GM19452 (cell line): ENCODE measurements at regions not wholly inside any gene's neighbourhood (a gene's known extent, or its start where the extent isn't known, plus 50 kb on each side); places are given as distances from the start of the nearest gene placed in this dataset.

Experiments used
- ATAC-seq: cut with Tn5 transposase; IDR thresholded peaks from one replicate; pipeline ENCODE4 v1.9.1; 2021; ENCODE audit not compliant: unreplicated experiment

DNA sequence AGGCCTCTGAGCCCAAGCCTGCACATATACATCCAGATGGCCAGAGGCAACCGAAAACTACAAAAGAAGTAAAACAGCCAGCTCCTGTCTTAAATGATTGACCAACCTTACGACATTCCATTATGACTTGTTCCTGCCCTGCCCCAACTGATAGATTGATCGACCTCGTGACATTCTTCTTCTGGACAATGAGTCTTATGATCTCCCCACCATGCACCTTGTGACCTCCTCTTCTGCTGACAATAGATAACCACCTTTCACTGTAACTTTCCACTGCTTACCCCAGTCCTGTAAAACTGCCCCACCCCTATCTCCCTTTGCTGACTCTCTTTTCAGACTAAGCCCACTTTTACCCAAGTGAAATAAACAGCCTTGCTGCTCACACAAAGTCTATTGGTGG, 670.0 kb upstream of the PKDCC start:
- no peak for ATAC-seq

DNA sequence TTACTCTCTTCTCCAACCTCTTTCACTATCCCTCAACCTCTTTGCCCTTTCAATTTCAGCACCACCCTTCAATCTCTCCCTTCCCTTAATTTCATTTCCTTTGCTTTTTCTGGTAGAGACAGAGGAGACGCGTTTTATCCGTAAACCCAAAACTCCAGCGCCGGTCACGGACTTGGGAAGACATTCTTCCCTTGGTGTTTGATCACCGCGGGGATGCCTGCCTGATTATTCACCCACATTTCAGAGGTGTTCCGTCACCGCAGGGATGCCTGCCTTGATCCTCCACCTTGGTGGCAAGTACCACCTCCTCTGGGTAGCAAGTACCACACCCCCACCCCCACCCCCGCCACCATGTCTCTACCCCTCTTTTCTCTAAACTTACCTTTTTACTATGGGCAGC, 669.4 kb upstream of the PKDCC start:
- ATAC-seq: no peak

- no peak for ATAC-seq
These were observed 668.2 kb upstream of the PKDCC start for GRCh38 chr2:41379496-41380221.

- no peak for ATAC-seq
These were observed 666.1 kb upstream of the PKDCC start for GRCh38 chr2:41381701-41382100.

- no peak for ATAC-seq
These were observed 660.3 kb upstream of the PKDCC start for GRCh38 chr2:41387519-41387918.

GRCh38 chr2:41393621-41394020, 654.2 kb upstream of the PKDCC start:
- ATAC-seq: no peak

DNA sequence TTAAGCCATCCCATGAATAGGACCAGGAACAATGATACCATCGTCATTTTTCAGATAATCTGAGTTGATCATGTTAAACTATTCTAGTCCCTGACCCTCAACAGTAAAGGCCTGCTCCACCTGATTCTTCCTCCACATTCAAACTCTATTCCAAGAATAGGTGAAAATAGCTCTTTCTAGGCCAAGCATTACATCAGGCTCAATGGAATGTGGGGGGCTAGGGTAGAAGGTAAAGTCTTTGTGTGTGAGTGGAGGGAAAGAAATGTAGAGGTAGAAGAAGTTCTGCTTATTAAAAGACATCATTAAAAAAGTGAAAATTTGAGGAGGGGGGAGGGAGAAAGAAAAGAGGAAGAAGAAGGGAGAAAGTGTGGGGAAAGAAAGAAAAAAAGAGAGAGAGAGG, 653.3 kb upstream of the PKDCC start:
- no peak for ATAC-seq

DNA sequence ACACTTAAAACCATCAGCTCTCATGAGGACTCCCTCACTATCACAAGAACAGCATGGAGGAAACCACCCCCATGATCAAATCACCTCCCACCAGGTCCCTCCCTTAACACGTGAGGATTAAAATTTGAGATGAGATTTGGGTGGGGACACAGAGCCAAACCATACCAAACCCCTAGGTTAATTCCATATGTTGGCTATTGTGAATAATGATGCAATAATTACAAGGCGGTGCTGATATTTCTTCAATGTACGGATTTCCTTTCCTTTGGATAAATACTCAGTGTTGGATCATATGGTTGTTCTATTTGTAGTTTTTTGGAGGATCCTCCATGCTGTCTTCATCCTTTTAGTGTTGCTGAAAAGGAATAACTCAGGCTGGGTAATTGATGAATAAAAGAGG, 652.1 kb upstream of the PKDCC start:
- no peak for ATAC-seq

GRCh38 chr2:41399437-41400087, 648.3 kb upstream of the PKDCC start:
- no peak for ATAC-seq

GRCh38 chr2:41400088-41400665, 647.6 kb upstream of the PKDCC start:
- ATAC-seq: no peak

DNA sequence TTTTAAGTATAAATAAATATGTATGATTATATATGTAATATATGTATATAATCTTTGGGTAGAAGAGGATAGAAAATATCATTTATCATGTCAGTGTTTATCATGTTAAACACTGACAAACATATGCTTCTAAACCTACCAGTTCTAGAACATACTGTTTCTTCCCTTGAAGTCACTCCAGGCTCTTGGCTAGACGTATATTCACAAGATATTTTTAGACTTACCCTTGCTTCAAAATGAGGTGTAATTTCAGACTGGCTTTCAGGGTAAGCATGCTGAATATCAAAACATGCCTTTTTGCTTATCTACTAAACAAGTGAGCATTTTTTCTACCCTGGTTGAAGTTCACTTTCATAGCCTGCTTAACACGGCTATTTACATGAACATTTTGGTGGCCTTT, 642.4 kb upstream of the PKDCC start:
- ATAC-seq: no peak

GRCh38 chr2:41409328-41409727, 638.5 kb upstream of the PKDCC start:
- ATAC-seq: no peak

DNA sequence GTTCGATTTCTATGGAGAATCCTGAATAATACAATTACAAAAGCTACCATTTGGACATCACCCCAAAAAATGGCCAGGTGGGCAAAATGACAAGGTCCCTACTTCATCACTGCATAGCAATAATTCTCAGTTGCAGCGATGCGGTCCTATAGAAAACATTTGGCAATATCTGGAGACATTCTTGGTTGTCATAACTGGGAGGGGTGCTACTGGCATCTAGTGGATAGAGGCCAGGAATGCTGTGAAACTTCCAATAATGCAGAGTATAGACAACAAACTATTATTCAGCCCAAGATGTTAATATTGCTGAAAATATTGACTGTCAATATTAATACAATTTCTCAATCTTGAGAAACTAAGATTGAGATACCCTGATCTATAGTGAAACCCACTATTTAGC, 637.8 kb upstream of the PKDCC start:
- ATAC-seq: no peak

DNA sequence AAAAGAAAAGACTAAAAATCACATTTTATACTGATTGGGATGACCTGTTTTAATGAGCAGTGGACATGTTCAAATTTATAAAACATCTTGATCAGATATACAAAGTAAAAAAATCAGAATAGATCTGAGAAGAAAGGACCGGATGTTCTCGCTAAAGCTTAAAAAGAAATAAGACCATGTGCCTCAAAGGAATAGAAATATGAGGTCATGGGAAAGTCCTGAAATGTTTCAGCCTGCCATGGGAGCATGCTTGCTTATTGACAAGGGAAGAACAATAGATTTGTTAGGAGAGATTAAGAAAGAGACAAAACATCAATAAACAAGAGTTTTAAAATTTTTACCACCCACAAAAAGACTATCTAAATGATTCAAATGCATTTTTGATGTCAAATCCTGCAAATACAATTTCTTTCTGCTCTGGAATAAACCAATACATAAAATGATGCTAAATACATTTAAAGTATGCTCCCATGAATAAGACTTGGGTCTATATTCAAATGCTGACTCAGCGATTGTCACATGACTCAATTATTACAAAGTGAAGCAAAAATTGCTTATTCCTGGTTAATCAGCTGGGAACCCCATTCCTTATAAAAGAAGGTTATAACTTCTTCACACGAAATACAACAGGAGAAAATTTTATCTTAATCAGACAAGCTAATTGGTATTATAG, 633.9 kb upstream of the PKDCC start:
- no peak for ATAC-seq

- no peak for ATAC-seq
These were observed 633.2 kb upstream of the PKDCC start for GRCh38 chr2:41414486-41415230.

- no peak for ATAC-seq
These were observed 630.3 kb upstream of the PKDCC start for GRCh38 chr2:41417511-41417910.

- ATAC-seq: no peak
These were observed 627.6 kb upstream of the PKDCC start for GRCh38 chr2:41420219-41420618.

DNA sequence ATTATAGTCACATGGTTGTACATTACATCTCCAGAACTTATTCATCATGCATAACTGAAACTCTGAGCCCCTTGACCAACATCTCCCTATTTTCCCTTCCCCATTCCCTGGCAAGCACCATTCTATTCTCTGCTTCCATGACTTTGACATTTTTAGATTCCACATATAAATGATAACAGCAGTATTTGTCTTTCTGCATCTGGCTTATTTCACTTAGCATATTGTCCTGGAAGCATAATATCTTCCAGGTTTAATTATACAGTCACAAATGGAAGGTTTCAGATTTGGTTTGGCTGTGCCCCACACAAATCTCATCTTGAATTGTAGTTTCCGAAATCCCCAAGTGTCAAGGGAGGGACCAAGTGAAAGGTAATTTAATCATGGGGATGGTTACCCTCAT, 626.9 kb upstream of the PKDCC start:
- no peak for ATAC-seq

- no peak for ATAC-seq
These were observed 616.1 kb upstream of the PKDCC start for GRCh38 chr2:41431756-41432155.

GRCh38 chr2:41432459-41432858, 615.4 kb upstream of the PKDCC start:
- no peak for ATAC-seq

- ATAC-seq: no peak
These were observed 612.8 kb upstream of the PKDCC start for GRCh38 chr2:41434991-41435390.
